HEK293 (cell line): ENCODE measurements at regions not wholly inside any gene's neighbourhood (a gene's known extent, or its start where the extent isn't known, plus 50 kb on each side); places are given as distances from the start of the nearest gene placed in this dataset.

Experiments
- BCL11A ChIP-seq: fragments of 450-650 bp; formaldehyde crosslinking; IDR thresholded peaks from 2 replicates; pipeline ENCODE4 v1.5.1; 2016; ENCODE audit warnings: low read depth, missing biosample characterization, missing genetic modification characterization
- CTCF ChIP-seq: fragments of 450-650 bp; formaldehyde crosslinking; IDR thresholded peaks from 2 replicates; pipeline ENCODE4 v1.5.1; 2016; ENCODE audit warnings: missing biosample characterization, missing genetic modification characterization
- HOXA7 ChIP-seq: sonication (generic); formaldehyde crosslinking; IDR thresholded peaks from 2 replicates; pipeline ENCODE4 v1.8.1; 2022; ENCODE audit warnings: missing genetic modification reagents, borderline replicate concordance
- ZNF239 ChIP-seq: fragments of 450-650 bp; formaldehyde crosslinking; IDR thresholded peaks from 2 replicates; pipeline ENCODE4 v1.5.1; 2016; ENCODE audit warnings: missing biosample characterization, missing genetic modification characterization
- ZNF324 ChIP-seq: fragments of 450-650 bp; formaldehyde crosslinking; IDR thresholded peaks from 2 replicates; pipeline ENCODE4 v1.5.1; 2016; ENCODE audit warnings: missing biosample characterization, missing genetic modification characterization
- ZNF366 ChIP-seq: fragments of 450-650 bp; formaldehyde crosslinking; conservative IDR thresholded peaks from 2 replicates; pipeline ENCODE4 v1.5.1; 2016; ENCODE audit warnings: missing biosample characterization, missing genetic modification characterization
- ZNF404 ChIP-seq: fragments of 450-650 bp; formaldehyde crosslinking; IDR thresholded peaks from 2 replicates; pipeline ENCODE4 v1.5.1; 2017; ENCODE audit warnings: missing biosample characterization, missing genetic modification characterization
- ZNF561 ChIP-seq: fragments of 450-650 bp; IDR thresholded peaks from 2 replicates; pipeline ENCODE4 v1.5.1; 2018; ENCODE audit warnings: missing biosample characterization, missing genetic modification characterization, borderline replicate concordance
- ZNF639 ChIP-seq: fragments of 450-650 bp; formaldehyde crosslinking; IDR thresholded peaks from 2 replicates; pipeline ENCODE4 v1.5.1; 2016; ENCODE audit warnings: missing biosample characterization, missing genetic modification characterization
- ZNF791 ChIP-seq: fragments of 450-650 bp; formaldehyde crosslinking; IDR thresholded peaks from 2 replicates; pipeline ENCODE4 v1.5.1; 2016; ENCODE audit warnings: missing biosample characterization, missing genetic modification characterization

- TF ChIP-seq ZNF404 (no peak), ZNF239 (tag by site-specific recombination) (no peak), BCL11A (tag by site-specific recombination) (no peak), ZNF561 (tag by site-specific recombination) (no peak), ZNF366 (tag by site-specific recombination) (no peak), CTCF (no peak), HOXA7 (CRISPR knock-in tag) (no peak), ZNF791 (no peak), ZNF324 (no peak), ZNF639 (tag by site-specific recombination) (no peak)
These were observed 1348.6 kb downstream of the ADGRL3 start for GRCh38 chr4:62548765-62549164.
